ENCODE measurements at regions not wholly inside any gene's neighbourhood (a gene's known extent, or its start where the extent isn't known, plus 50 kb on each side); places are given as distances from the start of the nearest gene placed in this dataset.
"Not testable (repeated sequence)": the region's sequence is repeated elsewhere in the genome, so short reads cannot be mapped to it uniquely, and the experiment has no call there.

GRCh38 chr12:82574191-82574590, 112.5 kb upstream of the TMTC2 start:
- POLR2A ChIA-PET: no interaction called here
- CTCF ChIA-PET: no interaction called here

GRCh38 chr12:82578725-82579124, 108.0 kb upstream of the TMTC2 start:
- Mint-ChIP-seq H3K36me3 (no peaks in the 10 kb centered on the region), H3K9me3 (peaks cover 0 to 4% (median 0%) of the 10 kb centered on the region in 5 donors), H3K4me1 (no peaks in the 10 kb centered on the region), H3K27ac (no peak overlapping the region), H3K4me3 (no peak overlapping the region), H3K27me3 (peaks cover 0 to 2% of the 10 kb centered on the region in 2 donors)
- DNase-seq: no peak
- Histone ChIP-seq H3K4me1 (ENCODE audit: insufficient read depth, low read length) (no peaks in the 10 kb centered on the region), H3K36me3 (ENCODE audit: insufficient read depth, low read length) (no peaks in the 10 kb centered on the region), H3K27ac (ENCODE audit: low read depth, low read length) (no peak overlapping the region), H3K4me3 (ENCODE audit: low read length) (no peak overlapping the region), H3K9me3 (ENCODE audit: low read length) (no peaks in the 10 kb centered on the region), H3K27me3 (ENCODE audit: insufficient read depth, low read length, poor library complexity, severe bottlenecking) (no peaks in the 10 kb centered on the region)
- CTCF ChIA-PET: no interaction called here
- POLR2A ChIA-PET: no interaction called here

More at GRCh38 chr12:82574191-82574590, 112.5 kb upstream of the TMTC2 start:
- peaks cover 0 to 2% of the 10 kb centered on the region in 2 donors for H3K27me3 Mint-ChIP-seq
- H3K4me1 ChIP-seq (ENCODE audit: insufficient read depth, low read length): no peaks in the 10 kb centered on the region
- peaks cover 0 to 2% (median 0%) of the 10 kb centered on the region in 5 donors for H3K9me3 Mint-ChIP-seq
- DNase-seq: no peak
- H3K9me3 ChIP-seq (ENCODE audit: low read length): no peaks in the 10 kb centered on the region
- H3K36me3 ChIP-seq (ENCODE audit: insufficient read depth, low read length): no peaks in the 10 kb centered on the region
- H3K36me3 Mint-ChIP-seq: no peaks in the 10 kb centered on the region
- H3K27ac Mint-ChIP-seq: no peak overlapping the region
- no peak overlapping the region for H3K4me3 Mint-ChIP-seq
- no peaks in the 10 kb centered on the region for H3K4me1 Mint-ChIP-seq
- H3K27ac ChIP-seq (ENCODE audit: low read depth, low read length): no peak overlapping the region
- H3K27me3 ChIP-seq (ENCODE audit: insufficient read depth, low read length, poor library complexity, severe bottlenecking): no peaks in the 10 kb centered on the region
- H3K4me3 ChIP-seq (ENCODE audit: low read length): no peak overlapping the region

- ChIA-PET CTCF (no interaction called here), POLR2A (no interaction called here)
- Histone ChIP-seq H3K27ac (ENCODE audit: low read depth, low read length) (no peak overlapping the region), H3K4me1 (ENCODE audit: insufficient read depth, low read length) (no peaks in the 10 kb centered on the region), H3K27me3 (ENCODE audit: insufficient read depth, low read length, poor library complexity, severe bottlenecking) (no peaks in the 10 kb centered on the region), H3K4me3 (ENCODE audit: low read length) (no peak overlapping the region), H3K9me3 (ENCODE audit: low read length) (no peaks in the 10 kb centered on the region), H3K36me3 (ENCODE audit: insufficient read depth, low read length) (no peaks in the 10 kb centered on the region)
- no peak for DNase-seq
- H3K4me1 Mint-ChIP-seq: no peaks in the 10 kb centered on the region
- H3K4me3 Mint-ChIP-seq: no peak overlapping the region
- no peaks in the 10 kb centered on the region for H3K27me3 Mint-ChIP-seq
- H3K9me3 Mint-ChIP-seq: peaks cover 10 to 18% (median 14%) of the 10 kb centered on the region in 5 donors
- H3K36me3 Mint-ChIP-seq: no peaks in the 10 kb centered on the region
- H3K27ac Mint-ChIP-seq: no peak overlapping the region
Measured at GRCh38 chr12:82583756-82584155, 103.0 kb upstream of the TMTC2 start.

DNA sequence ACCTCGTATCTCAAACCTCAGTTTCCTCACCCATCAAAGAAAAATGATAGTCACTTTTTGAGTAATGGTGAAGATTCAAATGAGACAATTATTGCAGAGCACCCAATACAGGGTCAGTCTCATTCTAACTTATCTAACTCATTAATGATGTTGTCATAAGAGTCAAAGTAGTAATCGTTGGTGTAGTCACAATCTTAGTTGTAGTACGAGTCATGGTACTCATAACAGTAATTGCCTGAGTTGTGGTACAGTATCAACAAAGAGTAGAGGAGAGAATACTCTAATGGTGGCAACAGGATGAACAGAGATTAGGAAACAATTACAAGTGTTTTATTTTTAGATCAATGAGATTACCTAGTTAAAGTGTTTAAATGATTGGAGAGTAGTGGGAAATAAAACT, 93.6 kb upstream of the TMTC2 start:
- H3K27me3 Mint-ChIP-seq: peaks cover 0 to 2% of the 10 kb centered on the region in 2 donors
- no peaks in the 10 kb centered on the region for H3K27me3 ChIP-seq (ENCODE audit: insufficient read depth, low read length, poor library complexity, severe bottlenecking)
- no peaks in the 10 kb centered on the region for H3K4me1 ChIP-seq (ENCODE audit: insufficient read depth, low read length)
- H3K9me3 Mint-ChIP-seq: peaks cover 4 to 13% (median 8%) of the 10 kb centered on the region in 5 donors
- no peak overlapping the region for H3K27ac Mint-ChIP-seq
- DNase-seq: no peak
- H3K4me3 Mint-ChIP-seq: no peak overlapping the region
- no peaks in the 10 kb centered on the region for H3K4me1 Mint-ChIP-seq
- CTCF ChIA-PET: no interaction called here
- H3K4me3 ChIP-seq (ENCODE audit: low read length): no peak overlapping the region
- no peaks in the 10 kb centered on the region for H3K36me3 Mint-ChIP-seq
- POLR2A ChIA-PET: no interaction called here
- H3K27ac ChIP-seq (ENCODE audit: low read depth, low read length): no peak overlapping the region
- no peaks in the 10 kb centered on the region for H3K36me3 ChIP-seq (ENCODE audit: insufficient read depth, low read length)
- H3K9me3 ChIP-seq (ENCODE audit: low read length): no peaks in the 10 kb centered on the region

DNA sequence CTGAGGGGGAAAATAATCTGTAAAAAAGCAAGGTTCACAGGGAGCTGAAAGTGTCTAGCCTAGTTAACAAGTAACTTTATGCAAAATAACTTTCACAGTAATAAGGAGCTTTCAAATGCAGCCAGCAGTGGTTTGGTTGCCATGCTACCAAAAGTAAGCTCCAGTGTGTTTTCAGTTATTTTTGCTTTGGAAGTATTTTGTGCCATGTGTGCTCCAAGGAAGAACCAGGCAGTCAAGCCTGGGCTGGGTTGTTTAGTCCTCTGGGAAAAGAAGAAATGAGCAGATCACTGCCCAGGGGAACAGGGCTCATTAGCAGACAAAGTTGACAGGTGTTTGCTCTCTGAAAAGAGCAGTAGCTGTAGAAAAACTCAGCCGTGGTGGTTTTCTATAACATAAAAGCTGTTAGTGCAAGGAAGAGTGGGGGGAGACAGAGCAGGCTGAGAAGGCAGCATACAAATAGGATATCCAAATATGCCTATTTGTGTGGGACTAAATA, 92.8 kb upstream of the TMTC2 start:
- no peak overlapping the region for H3K27ac Mint-ChIP-seq
- H3K36me3 Mint-ChIP-seq: no peaks in the 10 kb centered on the region
- H3K4me1 Mint-ChIP-seq: no peaks in the 10 kb centered on the region
- POLR2A ChIA-PET: no interaction called here
- no peaks in the 10 kb centered on the region for H3K9me3 ChIP-seq (ENCODE audit: low read length)
- CTCF ChIA-PET: no interaction called here
- H3K27me3 Mint-ChIP-seq: peaks cover 0 to 2% of the 10 kb centered on the region in 2 donors
- H3K9me3 Mint-ChIP-seq: peaks cover 0 to 10% (median 4%) of the 10 kb centered on the region in 5 donors
- no peaks in the 10 kb centered on the region for H3K36me3 ChIP-seq (ENCODE audit: insufficient read depth, low read length)
- H3K27me3 ChIP-seq (ENCODE audit: insufficient read depth, low read length, poor library complexity, severe bottlenecking): no peaks in the 10 kb centered on the region
- no peak for DNase-seq
- no peak overlapping the region for H3K4me3 ChIP-seq (ENCODE audit: low read length)
- H3K4me1 ChIP-seq (ENCODE audit: insufficient read depth, low read length): no peaks in the 10 kb centered on the region
- H3K4me3 Mint-ChIP-seq: no peak overlapping the region
- no peak overlapping the region for H3K27ac ChIP-seq (ENCODE audit: low read depth, low read length)

- Histone ChIP-seq H3K4me3 (ENCODE audit: low read length) (no peak overlapping the region), H3K4me1 (ENCODE audit: insufficient read depth, low read length) (no peaks in the 10 kb centered on the region), H3K27me3 (ENCODE audit: insufficient read depth, low read length, poor library complexity, severe bottlenecking) (no peaks in the 10 kb centered on the region), H3K9me3 (ENCODE audit: low read length) (no peaks in the 10 kb centered on the region), H3K36me3 (ENCODE audit: insufficient read depth, low read length) (no peaks in the 10 kb centered on the region), H3K27ac (ENCODE audit: low read depth, low read length) (no peak overlapping the region)
- Mint-ChIP-seq H3K4me3 (no peak overlapping the region), H3K27me3 (peaks cover 0 to 2% of the 10 kb centered on the region in 2 donors), H3K36me3 (no peaks in the 10 kb centered on the region), H3K27ac (no peak overlapping the region), H3K4me1 (no peaks in the 10 kb centered on the region), H3K9me3 (peaks cover 0 to 4% (median 4%) of the 10 kb centered on the region in 5 donors)
- no peak for DNase-seq
- POLR2A ChIA-PET: no interaction called here
- CTCF ChIA-PET: no interaction called here
Measured at GRCh38 chr12:82595941-82596340, 90.8 kb upstream of the TMTC2 start.

DNA sequence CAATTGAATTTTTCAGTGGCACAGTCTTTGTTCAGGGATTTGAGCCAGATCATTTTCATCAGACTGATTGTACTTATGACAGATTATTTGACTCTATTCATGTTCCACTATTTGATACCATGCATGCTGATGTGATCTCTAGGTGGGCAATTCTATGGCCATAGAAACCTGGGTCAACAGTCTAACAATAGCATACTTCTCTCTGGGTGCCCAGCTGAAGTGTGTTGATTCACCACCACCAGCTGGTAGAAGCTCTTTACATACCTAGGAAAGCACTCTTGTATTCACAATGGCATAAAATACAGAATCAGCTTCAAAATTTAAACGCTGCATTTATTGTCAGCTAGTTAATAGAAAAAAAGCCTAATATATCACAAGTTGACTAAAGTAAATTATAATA, 90.2 kb upstream of the TMTC2 start:
- no peaks in the 10 kb centered on the region for H3K27me3 ChIP-seq (ENCODE audit: insufficient read depth, low read length, poor library complexity, severe bottlenecking)
- no peak overlapping the region for H3K27ac ChIP-seq (ENCODE audit: low read depth, low read length)
- Mint-ChIP-seq H3K36me3 (no peaks in the 10 kb centered on the region), H3K4me3 (no peak overlapping the region), H3K27me3 (peaks cover 0 to 2% of the 10 kb centered on the region in 2 donors), H3K4me1 (no peaks in the 10 kb centered on the region), H3K9me3 (peaks cover 0 to 4% (median 4%) of the 10 kb centered on the region in 5 donors), H3K27ac (no peak overlapping the region)
- no peaks in the 10 kb centered on the region for H3K36me3 ChIP-seq (ENCODE audit: insufficient read depth, low read length)
- H3K4me1 ChIP-seq (ENCODE audit: insufficient read depth, low read length): no peaks in the 10 kb centered on the region
- H3K4me3 ChIP-seq (ENCODE audit: low read length): no peak overlapping the region
- ChIA-PET CTCF (no interaction called here), POLR2A (no interaction called here)
- H3K9me3 ChIP-seq (ENCODE audit: low read length): no peaks in the 10 kb centered on the region
- DNase-seq: no peak

DNA sequence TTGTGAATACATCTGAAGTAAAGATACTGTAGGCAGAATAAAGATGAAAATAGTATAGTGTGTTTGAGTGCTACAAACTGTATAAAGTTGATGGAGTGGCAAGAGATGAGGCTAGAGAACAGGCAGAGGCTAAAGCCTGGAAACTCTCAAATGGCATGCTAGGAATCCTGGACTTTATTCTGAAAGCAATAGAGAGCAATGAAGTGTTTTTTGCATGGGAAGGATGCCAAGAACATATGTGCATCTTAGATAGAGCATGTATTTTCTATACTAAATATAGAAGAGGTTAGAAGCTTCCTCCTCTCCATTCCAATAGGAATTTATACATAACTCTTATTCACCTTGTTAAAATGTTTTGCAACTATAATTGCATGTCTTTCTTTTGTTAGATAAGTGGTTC, 86.3 kb upstream of the TMTC2 start:
- ChIA-PET POLR2A (no interaction called here), CTCF (no interaction called here)
- DNase-seq: no peak
- no peak overlapping the region for H3K27ac Mint-ChIP-seq
- H3K4me1 Mint-ChIP-seq: no peaks in the 10 kb centered on the region
- Histone ChIP-seq H3K27ac (ENCODE audit: low read depth, low read length) (no peak overlapping the region), H3K27me3 (ENCODE audit: insufficient read depth, low read length, poor library complexity, severe bottlenecking) (no peaks in the 10 kb centered on the region), H3K36me3 (ENCODE audit: insufficient read depth, low read length) (no peaks in the 10 kb centered on the region), H3K9me3 (ENCODE audit: low read length) (no peaks in the 10 kb centered on the region), H3K4me3 (ENCODE audit: low read length) (no peak overlapping the region), H3K4me1 (ENCODE audit: insufficient read depth, low read length) (no peaks in the 10 kb centered on the region)
- H3K4me3 Mint-ChIP-seq: no peak overlapping the region
- H3K9me3 Mint-ChIP-seq: peaks cover 0 to 5% (median 0%) of the 10 kb centered on the region in 5 donors
- H3K27me3 Mint-ChIP-seq: no peaks in the 10 kb centered on the region
- H3K36me3 Mint-ChIP-seq: no peaks in the 10 kb centered on the region

DNA sequence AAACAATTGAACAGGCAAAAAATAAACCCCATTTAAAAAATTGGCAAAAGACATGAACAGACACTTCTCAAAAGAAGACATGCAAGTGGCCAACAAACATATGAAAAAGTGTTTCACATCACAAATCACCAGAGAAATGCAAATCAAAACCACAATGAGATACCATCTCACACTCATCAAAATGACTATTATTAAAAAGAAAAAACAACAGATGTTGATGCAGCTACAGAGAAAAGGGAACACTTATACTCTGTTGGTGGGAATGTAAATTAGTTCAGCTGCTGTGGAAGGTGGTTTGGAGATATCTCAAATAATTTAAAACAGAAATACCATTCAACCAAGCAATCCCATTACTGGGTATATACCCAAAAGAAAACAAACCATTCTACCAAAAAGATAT, 83.1 kb upstream of the TMTC2 start:
- H3K27ac Mint-ChIP-seq; H3K4me3 Mint-ChIP-seq; DNase-seq; H3K4me3 ChIP-seq (ENCODE audit: low read length); H3K27ac ChIP-seq (ENCODE audit: low read depth, low read length); H3K27me3 Mint-ChIP-seq; POLR2A ChIA-PET; CTCF ChIA-PET; H3K36me3 Mint-ChIP-seq; H3K27me3 ChIP-seq (ENCODE audit: insufficient read depth, low read length, poor library complexity, severe bottlenecking); H3K9me3 Mint-ChIP-seq; H3K9me3 ChIP-seq (ENCODE audit: low read length); H3K4me1 Mint-ChIP-seq; H3K36me3 ChIP-seq (ENCODE audit: insufficient read depth, low read length); H3K4me1 ChIP-seq (ENCODE audit: insufficient read depth, low read length): not testable (repeated sequence)
